ENCODE measurements at regions not wholly inside any gene's neighbourhood (a gene's known extent, or its start where the extent isn't known, plus 50 kb on each side); places are given as distances from the start of the nearest gene placed in this dataset.

- no peak for TF ChIP-seq ESRRA (IDR thresholded peaks at IDR 0.05; ENCODE audit: borderline replicate concordance, low read length)
- TF ChIP-seq KDM1A (IDR thresholded peaks at IDR 0.05; ENCODE audit: low read depth): no peak
- no peak for TF ChIP-seq MYC (IDR thresholded peaks at IDR 0.05; ENCODE audit: borderline replicate concordance, low read length)
- TF ChIP-seq, protein P1, sequence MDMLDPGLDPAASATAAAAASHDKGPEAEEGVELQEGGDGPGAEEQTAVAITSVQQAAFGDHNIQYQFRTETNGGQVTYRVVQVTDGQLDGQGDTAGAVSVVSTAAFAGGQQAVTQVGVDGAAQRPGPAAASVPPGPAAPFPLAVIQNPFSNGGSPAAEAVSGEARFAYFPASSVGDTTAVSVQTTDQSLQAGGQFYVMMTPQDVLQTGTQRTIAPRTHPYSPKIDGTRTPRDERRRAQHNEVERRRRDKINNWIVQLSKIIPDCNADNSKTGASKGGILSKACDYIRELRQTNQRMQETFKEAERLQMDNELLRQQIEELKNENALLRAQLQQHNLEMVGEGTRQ (IDR thresholded peaks at IDR 0.05): no peak
- no peak for TF ChIP-seq RCOR1 (IDR thresholded peaks at IDR 0.05; ENCODE audit: low read depth, low read length)
- no peak for TF ChIP-seq FOSB (CRISPR knock-in tag; IDR thresholded peaks at IDR 0.05)
- no peak for TF ChIP-seq NR3C1 (IDR thresholded peaks at IDR 0.05)
- TF ChIP-seq HDAC2 (IDR thresholded peaks at IDR 0.05): no peak
- no peak for TF ChIP-seq ZFP36 (IDR thresholded peaks at IDR 0.05; ENCODE audit: borderline replicate concordance, partially characterized antibody)
- FAIRE-seq: no peak
- Histone ChIP-seq H3K4me3 (no peak overlapping the region), H3K4me1 (peaks cover 9% of the 10 kb centered on the region; the same call in 1 of the 3 replicates), H3K27ac (no peak overlapping the region), H3K9me3 (no peaks in the 10 kb centered on the region), H3K4me2 (no peak overlapping the region)
- ChIA-PET CTCF (interaction anchor here (0.5 to 1.6 kb wide), 3 partner anchors 10 to 231 kb away, joined by 3 to 5 read pairs (median 3); no protein-coding TSS in a partner anchor), POLR2A (no interaction called here)
- no peak for ATAC-seq
- 3% methylated on average over 1 of the region's 1 CpG for WGBS (ENCODE audit: missing lambda C conversion rate)
- no peak for DNase-seq (ENCODE audit: low read depth in 1 of 2, low spot score in 1 of 2)
These were observed 147.8 kb upstream of the TMCC3 start for GRCh38 chr12:94798113-94798512.

- Histone ChIP-seq H3K27ac (peak overlapping the region in 1 of 2 experiments; percentile 34; a peak in 2 of 6 replicates), H3K9me3 (no peaks in the 10 kb centered on the region), H3K4me2 (peak overlapping the region; percentile 28; the same call in 1 of the 3 replicates), H3K4me3 (no peak overlapping the region), H3K4me1 (peaks cover 9% of the 10 kb centered on the region; the same call in 1 of the 3 replicates)
- ATAC-seq: peak; percentile 87 to 90
- FAIRE-seq: no peak
- 60% methylated on average over 9 of the region's 9 CpGs for WGBS (ENCODE audit: missing lambda C conversion rate)
- no peak for TF ChIP-seq CBX2 (IDR thresholded peaks at IDR 0.05; ENCODE audit: borderline replicate concordance, low read depth)
- no peak for TF ChIP-seq CHD2 (IDR thresholded peaks at IDR 0.05; ENCODE audit: low read length, partially characterized antibody)
- TF ChIP-seq ATOH8 (CRISPR knock-in tag; IDR thresholded peaks at IDR 0.05; ENCODE audit: low read depth): no peak
- TF ChIP-seq, protein P1 (IDR thresholded peaks at IDR 0.05): no peak
- TF ChIP-seq, protein P2, sequence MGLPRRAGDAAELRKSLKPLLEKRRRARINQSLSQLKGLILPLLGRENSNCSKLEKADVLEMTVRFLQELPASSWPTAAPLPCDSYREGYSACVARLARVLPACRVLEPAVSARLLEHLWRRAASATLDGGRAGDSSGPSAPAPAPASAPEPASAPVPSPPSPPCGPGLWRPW (IDR thresholded peaks at IDR 0.05): no peak
- no peak for TF ChIP-seq FOSB (CRISPR knock-in tag; IDR thresholded peaks at IDR 0.05)
- no peak for TF ChIP-seq HEYL (CRISPR knock-in tag; IDR thresholded peaks at IDR 0.05)
- no peak for TF ChIP-seq NR3C1 (IDR thresholded peaks at IDR 0.05)
- TF ChIP-seq POLR2AphosphoS2 (conservative IDR thresholded peaks at IDR 0.05; ENCODE audit: low read length): no peak
- TF ChIP-seq EHMT2 (IDR thresholded peaks at IDR 0.05; ENCODE audit: low read depth): no peak
- ChIA-PET CTCF (interaction anchor here (1.4 kb wide), 1 partner anchor 14 kb away, joined by 3 read pairs; no protein-coding TSS in a partner anchor), POLR2A (no interaction called here)
- peak; percentile 41 to 42 for DNase-seq (ENCODE audit: low read depth in 1 of 2, low spot score in 1 of 2)
These were observed 145.2 kb upstream of the TMCC3 start for GRCh38 chr12:94795520-94795919.

GRCh38 chr12:94795044-94795443 is 144.7 kb upstream of the TMCC3 start:
- Histone ChIP-seq H3K9me3 (no peaks in the 10 kb centered on the region), H3K4me2 (0 out of 3 replicates have a peak overlapping the region, but pooled peaks have one; percentile 28), H3K4me3 (no peak overlapping the region), H3K4me1 (peaks cover 9% of the 10 kb centered on the region; the same call in 1 of the 3 replicates), H3K27ac (0 out of 6 replicates have a peak overlapping the region, but pooled peaks of 1 of the 2 experiments have one; percentile 10)
- no peak for FAIRE-seq
- DNase-seq (ENCODE audit: low read depth in 1 of 2, low spot score in 1 of 2): no peak
- ChIA-PET CTCF (interaction anchor here (1.4 kb wide), 1 partner anchor 14 kb away, joined by 3 read pairs; no protein-coding TSS in a partner anchor), POLR2A (no interaction called here)
- WGBS (ENCODE audit: missing lambda C conversion rate): 55% methylated on average over 4 of the region's 4 CpGs
- TF ChIP-seq SREBF2 (IDR thresholded peaks at IDR 0.05): no peak
- no peak; a peak in 1 of 6 replicates for ATAC-seq
